HCT116 (cell line): ENCODE measurements at regions not wholly inside any gene's neighbourhood (a gene's known extent, or its start where the extent isn't known, plus 50 kb on each side); places are given as distances from the start of the nearest gene placed in this dataset.

Experiments used
- ATAC-seq: fragments of 200-7000 bp; cut with Tn5 transposase; 2 replicates; pipeline ENCODE4 v1.9.1; 2020; ENCODE audit warnings: mild to moderate bottlenecking, moderate library complexity
- BruUV-seq: library from RNA; stranded (reverse); fragments of 400-500 nt; replicated peaks from 2 replicates; lab custom pipeline; 2021; lab: Mats Ljungman, UMichigan
- CTCF ChIA-PET: fragments of 300-600 bp; sonication (Branson Sonifier 250); formaldehyde crosslinking; loops from one replicate; lab custom pipeline; 2021; ENCODE audit warnings: antibody characterized with exemption; lab: Charles Lee
- POLR2A ChIA-PET: fragments of 300-600, 350-600 bp; sonication (Branson Sonifier 250); formaldehyde crosslinking; loops from one replicate; lab custom pipeline; 2021; ENCODE audit warnings: antibody characterized with exemption; lab: Charles Lee
- RAD21 ChIA-PET, 2 experiments: fragments of 300-600 bp; sonication (Branson Sonifier 250); formaldehyde crosslinking; loops; one replicate each; lab custom pipeline; 2023; ENCODE audit warnings: low total read pairs in 2 of 2; ENCODE audit not compliant: uncharacterized antibody in 2 of 2, unreplicated experiment in 2 of 2, low non-redundant PET in 1 of 2; lab: Charles Lee
- DNase-seq: peaks from one replicate; pipeline ENCODE4 v3.0.0-alpha.2; 2010; ENCODE audit warnings: low read depth, low spot score
- H2AFZ ChIP-seq: fragments of 200-600 bp; shearing (Covaris generic), sonication (generic); 2 replicates; pipeline ENCODE4 v1.6.1; 2017; ENCODE audit warnings: low read depth, mixed run types, mixed read lengths, antibody characterized with exemption, low read length; ENCODE audit not compliant: poor library complexity, severe bottlenecking
- H3K27ac ChIP-seq: 2 replicates; pipeline ENCODE4 v1.5.1; 2012; ENCODE audit warnings: low read depth, low read length
- H3K27me3 ChIP-seq: fragments of 200-600 bp; sonication (generic); 2 replicates; pipeline ENCODE4 v1.6.1; 2016; ENCODE audit warnings: mixed run types, low read length, mixed read lengths; ENCODE audit not compliant: insufficient read depth
- H3K36me3 ChIP-seq, 2 experiments: fragments of 200-500 bp in 1 of 2; fragments of 200-600 bp in 1 of 2; sonication (Bioruptor generic) in 1 of 2; sonication (generic) in 1 of 2; 2 replicates each; pipeline versions ENCODE4 v1.5.1 to v1.6.1; 2014 to 2016; ENCODE audit warnings: low read length in 2 of 2, inconsistent platforms in 1 of 2, mixed read lengths in 1 of 2, mixed run types in 1 of 2; ENCODE audit not compliant: insufficient read depth in 2 of 2, control insufficient read depth in 1 of 2
- H3K4me1 ChIP-seq, 2 experiments: fragments of 200-600 bp in 1 of 2; sonication (generic) in 1 of 2; 2 replicates each; pipeline versions ENCODE4 v1.5.1 to v1.6.1; 2012 to 2017; ENCODE audit warnings: low read length in 2 of 2, inconsistent platforms in 1 of 2, mild to moderate bottlenecking in 1 of 2, mixed read lengths in 1 of 2, mixed run types in 1 of 2, moderate library complexity in 1 of 2; ENCODE audit not compliant: insufficient read depth in 2 of 2, control insufficient read depth in 1 of 2
- H3K4me2 ChIP-seq: fragments of 200-600 bp; sonication (generic); 2 replicates; pipeline ENCODE4 v1.6.1; 2017; ENCODE audit warnings: mixed run types, low read length, mixed read lengths
- H3K4me3 ChIP-seq, 2 experiments: fragments of 200-600 bp in 1 of 2; sonication (generic) in 1 of 2; replicated peaks in 1 of 2; 2 replicates each; pipeline ENCODE4 v1.5.1; 2011 to 2016; ENCODE audit warnings: low read length in 2 of 2, control low read depth in 1 of 2, low read depth in 1 of 2, mild to moderate bottlenecking in 1 of 2, mixed read lengths in 1 of 2, mixed run types in 1 of 2
- H3K79me2 ChIP-seq: fragments of 200-600 bp; sonication (generic); 2 replicates; pipeline ENCODE4 v1.6.1; 2017; ENCODE audit warnings: mild to moderate bottlenecking, mixed run types, low read length, moderate library complexity, mixed read lengths; ENCODE audit not compliant: insufficient read depth
- H3K9ac ChIP-seq: fragments of 200-600 bp; sonication (generic); 2 replicates; pipeline ENCODE4 v1.6.1; 2016; ENCODE audit warnings: low read length, mixed read lengths
- H3K9me2 ChIP-seq: fragments of 200-600 bp; sonication (generic), shearing (Covaris generic); 2 replicates; pipeline ENCODE4 v1.6.1; 2017; ENCODE audit warnings: mixed run types, mild to moderate bottlenecking, moderate library complexity; ENCODE audit not compliant: insufficient read depth
- H3K9me3 ChIP-seq, 2 experiments: fragments of 200-500 bp in 1 of 2; fragments of 200-600 bp in 1 of 2; sonication (Bioruptor generic) in 1 of 2; sonication (generic) in 1 of 2; 2 replicates each; pipeline ENCODE4 v1.6.1; 2014 to 2017; ENCODE audit warnings: low read length in 2 of 2, mixed read lengths in 2 of 2, inconsistent platforms in 1 of 2, low read depth in 1 of 2, mild to moderate bottlenecking in 1 of 2, mixed run types in 1 of 2, moderate library complexity in 1 of 2; ENCODE audit not compliant: control insufficient read depth in 1 of 2, insufficient read depth in 1 of 2
- H4K20me1 ChIP-seq: fragments of 200-600 bp; sonication (generic), shearing (Covaris generic); 2 replicates; pipeline ENCODE4 v1.6.1; 2017; ENCODE audit warnings: mixed run types, mild to moderate bottlenecking, moderate library complexity; ENCODE audit not compliant: insufficient read depth
- ATF3 ChIP-seq: IDR thresholded peaks from 2 replicates; pipeline ENCODE4 v1.6.1; 2012
- CBX3 ChIP-seq: IDR thresholded peaks from 2 replicates; pipeline ENCODE4 v1.6.1; 2012; ENCODE audit warnings: low read depth
- CTCF ChIP-seq, 3 experiments: fragments of 200-600 bp in 1 of 3; sonication (generic) in 1 of 3; IDR thresholded peaks in 2 of 3; conservative IDR thresholded peaks in 1 of 3; 2 replicates each; pipeline ENCODE4 v1.5.1; 2012 to 2017; ENCODE audit warnings: low read depth in 2 of 3, low read length in 2 of 3, antibody characterized with exemption in 1 of 3, borderline replicate concordance in 1 of 3, control low read depth in 1 of 3, mild to moderate bottlenecking in 1 of 3, mixed read lengths in 1 of 3, mixed run types in 1 of 3, moderate library complexity in 1 of 3; ENCODE audit not compliant: insufficient read depth in 1 of 3
- EGR1 ChIP-seq: IDR thresholded peaks from 2 replicates; pipeline ENCODE4 v1.6.1; 2012; ENCODE audit warnings: low read depth
- ELF1 ChIP-seq: IDR thresholded peaks from 2 replicates; pipeline ENCODE4 v1.6.1; 2012; ENCODE audit warnings: low read depth, borderline replicate concordance
- EZH2 ChIP-seq: fragments of 200-600 bp; sonication (generic); IDR thresholded peaks from 2 replicates; pipeline ENCODE4 v1.6.1; 2017; ENCODE audit warnings: antibody characterized with exemption, mixed run types
- FOSL1 ChIP-seq: IDR thresholded peaks from 2 replicates; pipeline ENCODE4 v1.6.1; 2012; ENCODE audit warnings: low read depth
- JUND ChIP-seq: IDR thresholded peaks from 2 replicates; pipeline ENCODE4 v1.6.1; 2012
- MAX ChIP-seq: IDR thresholded peaks from 2 replicates; pipeline ENCODE4 v1.6.1; 2012
- POLR2A ChIP-seq: IDR thresholded peaks from 2 replicates; pipeline ENCODE4 v1.7.0; 2011; ENCODE audit warnings: borderline replicate concordance; ENCODE audit not compliant: insufficient read depth, insufficient read length; ENCODE audit errors: extremely low read depth
- POLR2AphosphoS5 ChIP-seq: IDR thresholded peaks from 2 replicates; pipeline ENCODE4 v1.6.1; 2011; ENCODE audit warnings: mild to moderate bottlenecking, low read depth, low read length, moderate library complexity
- RAD21 ChIP-seq: IDR thresholded peaks from 2 replicates; pipeline ENCODE4 v1.6.1; 2012; ENCODE audit warnings: low read depth, mild to moderate bottlenecking
- REST ChIP-seq: IDR thresholded peaks from 2 replicates; pipeline ENCODE4 v1.6.1; 2012; ENCODE audit warnings: low read depth
- SRF ChIP-seq: IDR thresholded peaks from 2 replicates; pipeline ENCODE4 v1.6.1; 2012; ENCODE audit warnings: low read depth
- YY1 ChIP-seq: IDR thresholded peaks from 2 replicates; pipeline ENCODE4 v1.6.1; 2011; ENCODE audit warnings: low read length, low read depth, moderate library complexity, mild to moderate bottlenecking; ENCODE audit not compliant: insufficient replicate concordance; ENCODE audit errors: extremely low read depth
- ZBTB33 ChIP-seq: IDR thresholded peaks from 2 replicates; pipeline ENCODE4 v1.6.1; 2011; ENCODE audit warnings: mild to moderate bottlenecking, low read length, moderate library complexity; ENCODE audit not compliant: insufficient replicate concordance; ENCODE audit errors: extremely low read depth
- ZFX ChIP-seq: fragments of 450-650 bp; IDR thresholded peaks from 2 replicates; pipeline ENCODE4 v1.6.1; 2017
- intact Hi-C: fragments of 100-400 bp; cut with micrococcal nuclease; formaldehyde crosslinking; loops from 2 replicates; pipeline ENCODE4 v1.10.0; 2022

- no TSS peak for BruUV-seq
- H3K79me2 ChIP-seq = no peaks in the 10 kb centered on the region
- H3K9ac ChIP-seq = no peak overlapping the region
- no peak for ATAC-seq
- H4K20me1 ChIP-seq = no peaks in the 10 kb centered on the region
- H3K4me3 ChIP-seq = no peak overlapping the region
- no peaks in the 10 kb centered on the region for H3K9me3 ChIP-seq
- CTCF ChIA-PET = no interaction called here
- H3K36me3 ChIP-seq = no peaks in the 10 kb centered on the region
- no peaks in the 10 kb centered on the region for H3K9me2 ChIP-seq
- H3K4me1 ChIP-seq = no peaks in the 10 kb centered on the region
- no peak for DNase-seq
- TF ChIP-seq SRF (no peak), ZBTB33 (no peak), ELF1 (no peak), EGR1 (no peak), EZH2 (no peak), POLR2AphosphoS5 (no peak), FOSL1 (no peak), ZFX (no peak), JUND (no peak), RAD21 (no peak), CBX3 (no peak), CTCF (IDR thresholded peaks at IDR 0.05 in 2 of 3, conservative IDR thresholded peaks at IDR 0.05 in 1 of 3; ENCODE audit: borderline replicate concordance in 1 of 3, insufficient read depth in 1 of 3, low read depth in 2 of 3, low read length in 2 of 3) (no peak), POLR2A (no peak), ATF3 (no peak), YY1 (no peak), REST (no peak), MAX (no peak)
- no peak overlapping the region for H3K4me2 ChIP-seq
- POLR2A ChIA-PET = no interaction called here
- intact Hi-C loops = no loop called here
- no peak overlapping the region for H2AFZ ChIP-seq
- no peaks in the 10 kb centered on the region for H3K27me3 ChIP-seq
- no peak overlapping the region for H3K27ac ChIP-seq
- RAD21 ChIA-PET = no interaction called here
These were observed 134.7 kb downstream of the POLR1F start for GRCh38 chr7:19574131-19574530.
